ENCODE measurements at regions not wholly inside any gene's neighbourhood (a gene's known extent, or its start where the extent isn't known, plus 50 kb on each side); places are given as distances from the start of the nearest gene placed in this dataset.

- DNase-seq (ENCODE audit: insufficient read length) (no peak), FAIRE-seq (no peak)
Observed at GRCh38 chr14:85463512-85463911, 66.4 kb upstream of the FLRT2 start.

DNA sequence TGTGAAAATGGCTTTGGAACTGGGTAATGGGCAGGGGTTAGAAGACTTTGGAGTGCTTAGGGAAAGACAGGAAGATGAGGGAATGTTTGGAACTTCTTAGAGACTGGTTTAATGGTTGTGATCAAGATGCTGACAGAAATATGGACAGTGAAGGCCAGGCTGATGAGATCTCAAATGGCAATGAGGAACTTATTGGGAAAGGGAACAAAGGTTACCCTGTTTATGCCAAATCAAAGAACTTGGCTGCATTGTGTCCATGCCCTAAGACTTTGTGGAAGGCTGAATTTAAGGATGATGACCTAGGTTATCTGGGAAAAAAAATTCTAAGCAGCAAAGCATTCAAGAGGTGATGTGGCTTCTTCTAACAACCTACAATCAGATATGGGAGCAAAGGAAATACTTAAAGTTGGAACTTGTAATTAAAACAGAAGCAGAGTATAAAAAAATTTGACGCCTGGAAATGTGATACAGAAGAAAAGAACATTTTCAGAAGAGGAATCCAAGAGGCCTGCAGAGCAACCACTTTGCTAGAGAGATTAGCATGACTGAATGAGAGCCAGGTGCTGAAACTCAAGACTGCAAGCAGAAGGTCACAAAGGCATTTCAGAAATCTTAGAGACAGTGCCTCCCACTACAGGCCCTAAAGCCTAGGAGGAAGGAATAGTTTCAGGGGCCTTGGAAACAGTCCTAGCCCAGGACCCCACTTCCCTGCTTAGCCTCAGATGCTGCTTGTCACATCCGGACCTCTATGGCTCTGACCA is 65.6 kb upstream of the FLRT2 start:
- FAIRE-seq = no peak
- TF ChIP-seq POLR2A (IDR thresholded peaks at IDR 0.05; ENCODE audit: low read depth, low read length) = no peak

More at GRCh38 chr14:85463512-85463911, 66.4 kb upstream of the FLRT2 start:
- TF ChIP-seq POLR2AphosphoS5 (IDR thresholded peaks at IDR 0.05; ENCODE audit: low read depth, low read length) (no peak), TAF1 (IDR thresholded peaks at IDR 0.05; ENCODE audit: borderline replicate concordance, low read depth, low read length) (no peak), POLR2A (IDR thresholded peaks at IDR 0.05; ENCODE audit: low read depth, low read length) (no peak)

DNA sequence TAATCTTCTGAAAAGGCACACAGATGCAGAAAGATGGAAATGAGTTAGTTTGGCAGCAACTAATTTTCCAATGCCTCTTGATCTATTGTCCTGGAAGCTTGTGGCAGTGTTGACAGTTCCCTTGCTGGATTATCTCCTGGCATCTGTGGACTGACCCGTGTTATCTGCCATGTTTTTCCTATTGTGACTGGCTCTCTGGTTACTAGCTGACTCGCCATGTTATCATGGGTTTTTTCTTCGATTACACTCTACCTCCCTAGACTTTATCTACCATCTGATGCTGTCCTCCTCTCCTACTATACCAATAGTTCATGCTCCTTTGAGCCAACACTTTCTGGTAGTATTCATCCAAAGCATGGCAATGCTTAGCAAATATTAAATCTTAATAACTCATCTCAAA is 63.3 kb upstream of the FLRT2 start:
- FAIRE-seq = no peak
- TF ChIP-seq TAF1 (IDR thresholded peaks at IDR 0.05; ENCODE audit: borderline replicate concordance, low read depth, low read length) = no peak
- TF ChIP-seq POLR2A (IDR thresholded peaks at IDR 0.05; ENCODE audit: low read depth, low read length) = no peak
- no peak for TF ChIP-seq POLR2AphosphoS5 (IDR thresholded peaks at IDR 0.05; ENCODE audit: low read depth, low read length)
- no peak for DNase-seq (ENCODE audit: insufficient read length)

More for the DNA sequence above, 65.6 kb upstream of the FLRT2 start:
- no peak for DNase-seq (ENCODE audit: insufficient read length)

DNA sequence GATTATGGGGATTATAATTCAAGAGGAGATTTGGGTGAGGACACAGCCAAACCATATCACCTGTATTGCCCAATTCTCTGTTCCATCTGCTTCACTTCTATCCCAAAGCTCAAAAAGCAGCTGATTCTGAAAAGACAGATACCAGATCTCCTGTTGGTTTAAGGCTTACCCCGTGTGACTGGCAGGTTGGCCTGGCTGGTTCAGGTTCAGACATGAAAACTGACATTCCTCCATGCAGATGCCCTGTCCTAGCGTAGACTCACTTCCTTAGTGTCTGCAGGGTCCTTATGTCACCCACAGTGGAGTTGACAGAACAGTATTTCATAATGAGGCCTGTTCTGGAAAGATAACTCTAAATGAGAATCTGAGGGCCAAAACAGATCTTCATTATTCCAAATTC is 61.1 kb upstream of the FLRT2 start:
- DNase-seq (ENCODE audit: insufficient read length) (no peak), FAIRE-seq (no peak)
- no peak for TF ChIP-seq POLR2A (IDR thresholded peaks at IDR 0.05; ENCODE audit: low read depth, low read length)
- no peak for TF ChIP-seq TAF1 (IDR thresholded peaks at IDR 0.05; ENCODE audit: borderline replicate concordance, low read depth, low read length)
- no peak for TF ChIP-seq POLR2AphosphoS5 (IDR thresholded peaks at IDR 0.05; ENCODE audit: low read depth, low read length)

DNA sequence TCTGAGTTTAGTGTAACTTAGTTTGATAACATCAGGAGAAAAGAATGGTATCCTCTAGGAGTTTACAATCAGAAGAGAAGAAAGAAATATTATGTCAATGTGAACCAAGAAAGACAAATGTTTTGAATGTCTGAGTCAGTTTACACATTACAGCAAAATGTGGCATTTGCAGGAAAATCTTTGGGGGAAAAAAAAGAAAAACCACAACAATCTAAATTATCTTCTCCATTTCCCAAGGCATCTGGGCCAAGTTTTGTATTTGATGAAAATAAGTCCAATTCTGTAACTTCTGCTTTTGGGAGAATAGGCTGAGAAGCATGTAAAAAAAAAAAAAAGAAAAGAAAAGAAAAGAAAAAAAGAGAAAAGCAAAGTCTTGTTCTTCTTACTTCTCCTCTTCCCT is 58.8 kb upstream of the FLRT2 start:
- DNase-seq (ENCODE audit: insufficient read length) = no peak
- FAIRE-seq = no peak
- TF ChIP-seq POLR2A (IDR thresholded peaks at IDR 0.05; ENCODE audit: low read depth, low read length) = no peak
- no peak for TF ChIP-seq TAF1 (IDR thresholded peaks at IDR 0.05; ENCODE audit: borderline replicate concordance, low read depth, low read length)
- no peak for TF ChIP-seq POLR2AphosphoS5 (IDR thresholded peaks at IDR 0.05; ENCODE audit: low read depth, low read length)

DNA sequence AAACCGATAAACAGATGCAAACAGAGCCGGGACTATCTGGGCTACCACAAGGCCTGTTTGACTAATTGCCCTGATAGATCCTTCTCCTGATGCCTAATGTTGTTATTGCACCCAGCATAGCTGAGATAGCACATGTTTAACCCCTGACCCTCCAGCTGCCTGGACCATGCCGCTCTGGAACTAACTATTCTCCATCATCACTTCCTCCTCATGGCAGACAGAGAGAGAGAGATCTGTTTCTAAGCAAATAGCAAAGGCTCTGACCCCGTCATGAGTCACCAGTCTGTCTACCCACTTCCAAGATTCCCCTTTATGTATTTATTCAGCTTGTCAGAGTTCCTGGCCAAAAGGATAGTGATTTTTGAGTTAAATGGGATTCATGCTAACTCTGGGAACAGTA is 58.2 kb upstream of the FLRT2 start:
- FAIRE-seq (no peak), DNase-seq (ENCODE audit: insufficient read length) (no peak)
- no peak for TF ChIP-seq TAF1 (IDR thresholded peaks at IDR 0.05; ENCODE audit: borderline replicate concordance, low read depth, low read length)
- TF ChIP-seq POLR2A (IDR thresholded peaks at IDR 0.05; ENCODE audit: low read depth, low read length) = no peak
- TF ChIP-seq POLR2AphosphoS5 (IDR thresholded peaks at IDR 0.05; ENCODE audit: low read depth, low read length) = no peak

- FAIRE-seq (no peak), DNase-seq (ENCODE audit: insufficient read length) (no peak)
- TF ChIP-seq POLR2A (IDR thresholded peaks at IDR 0.05; ENCODE audit: low read depth, low read length) (no peak), TAF1 (IDR thresholded peaks at IDR 0.05; ENCODE audit: borderline replicate concordance, low read depth, low read length) (no peak), POLR2AphosphoS5 (IDR thresholded peaks at IDR 0.05; ENCODE audit: low read depth, low read length) (no peak)
Observed at GRCh38 chr14:85474431-85474830, 55.5 kb upstream of the FLRT2 start.

- TF ChIP-seq POLR2AphosphoS5 (IDR thresholded peaks at IDR 0.05; ENCODE audit: low read depth, low read length) = no peak
- no peak for TF ChIP-seq POLR2A (IDR thresholded peaks at IDR 0.05; ENCODE audit: low read depth, low read length)
- no peak for TF ChIP-seq TAF1 (IDR thresholded peaks at IDR 0.05; ENCODE audit: borderline replicate concordance, low read depth, low read length)
- no peak for DNase-seq (ENCODE audit: insufficient read length)
- FAIRE-seq = no peak
Observed at GRCh38 chr14:85475113-85475512, 54.8 kb upstream of the FLRT2 start.

- DNase-seq (ENCODE audit: insufficient read length) (no peak), FAIRE-seq (no peak)
- TF ChIP-seq POLR2AphosphoS5 (IDR thresholded peaks at IDR 0.05; ENCODE audit: low read depth, low read length) (no peak), TAF1 (IDR thresholded peaks at IDR 0.05; ENCODE audit: borderline replicate concordance, low read depth, low read length) (no peak)
Observed at GRCh38 chr14:85479306-85479705, 50.6 kb upstream of the FLRT2 start.

DNA sequence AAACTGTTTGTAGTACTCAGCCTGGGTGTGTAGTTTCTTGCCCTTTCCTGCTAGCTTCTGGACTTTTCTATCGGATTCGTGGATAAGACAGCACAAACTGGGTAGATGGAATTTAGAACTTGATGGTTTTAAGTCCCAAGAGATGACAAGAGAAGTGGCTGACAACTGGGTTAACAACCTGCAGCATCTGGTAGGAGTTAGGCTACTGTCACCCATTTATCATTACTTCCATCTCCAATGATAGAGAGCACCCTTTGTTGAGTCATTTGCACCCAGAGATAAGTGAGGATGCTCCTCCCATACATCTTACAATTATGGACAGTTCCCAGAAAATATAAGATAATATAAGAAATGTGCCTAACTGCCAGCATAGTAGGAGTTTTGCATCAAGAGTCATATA is 50.2 kb upstream of the FLRT2 start:
- FAIRE-seq (no peak), DNase-seq (ENCODE audit: insufficient read length) (no peak)
- TF ChIP-seq POLR2AphosphoS5 (IDR thresholded peaks at IDR 0.05; ENCODE audit: low read depth, low read length) (no peak), POLR2A (IDR thresholded peaks at IDR 0.05; ENCODE audit: low read depth, low read length) (no peak), TAF1 (IDR thresholded peaks at IDR 0.05; ENCODE audit: borderline replicate concordance, low read depth, low read length) (no peak)
